ENCODE measurements at regions not wholly inside any gene's neighbourhood (a gene's known extent, or its start where the extent isn't known, plus 50 kb on each side); places are given as distances from the start of the nearest gene placed in this dataset.

DNA sequence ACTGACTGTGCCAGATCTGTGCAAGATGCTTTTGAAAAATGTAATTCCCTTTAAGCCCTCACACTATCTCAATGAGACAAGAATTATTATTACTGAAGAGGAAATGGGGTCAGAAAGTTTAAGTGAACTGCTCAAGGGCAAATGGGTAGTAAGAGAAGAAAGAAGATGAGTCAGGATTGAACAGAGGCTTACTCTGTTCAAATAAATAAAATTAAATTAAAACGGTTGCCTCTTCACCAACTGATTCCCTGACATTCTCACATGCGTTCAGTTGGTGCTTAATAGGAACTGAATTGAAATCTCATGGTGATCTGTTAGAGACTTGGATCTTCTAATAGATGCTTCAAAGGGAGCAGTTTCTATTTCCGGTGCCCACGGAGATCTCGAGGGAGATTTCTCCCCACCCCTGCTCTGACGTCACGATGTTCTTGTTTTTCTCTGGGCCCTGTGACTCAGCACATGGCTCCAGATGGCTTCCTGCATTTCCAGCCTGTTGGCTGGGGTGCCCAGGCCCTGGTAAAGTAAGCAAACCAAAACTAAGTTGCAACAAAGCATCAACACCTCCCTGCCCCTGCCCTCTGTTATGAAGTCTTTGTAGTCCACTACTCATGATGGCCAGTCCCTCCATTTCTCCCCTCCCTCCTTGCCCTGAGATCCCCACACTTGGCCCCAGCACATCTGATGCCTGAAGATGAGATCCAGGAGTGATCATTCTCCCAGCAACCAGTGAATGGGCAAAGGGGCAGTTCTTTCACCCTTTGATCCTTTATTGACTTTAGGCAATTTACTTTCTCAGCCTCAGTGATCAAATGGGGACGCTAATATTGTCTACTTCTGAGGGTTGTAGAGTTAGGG, 106.1 kb upstream of the CPEB4 start:
- no peak for TF ChIP-seq ZFX (IDR thresholded peaks at IDR 0.05; ENCODE audit: borderline replicate concordance)
- TF ChIP-seq, protein P1, sequence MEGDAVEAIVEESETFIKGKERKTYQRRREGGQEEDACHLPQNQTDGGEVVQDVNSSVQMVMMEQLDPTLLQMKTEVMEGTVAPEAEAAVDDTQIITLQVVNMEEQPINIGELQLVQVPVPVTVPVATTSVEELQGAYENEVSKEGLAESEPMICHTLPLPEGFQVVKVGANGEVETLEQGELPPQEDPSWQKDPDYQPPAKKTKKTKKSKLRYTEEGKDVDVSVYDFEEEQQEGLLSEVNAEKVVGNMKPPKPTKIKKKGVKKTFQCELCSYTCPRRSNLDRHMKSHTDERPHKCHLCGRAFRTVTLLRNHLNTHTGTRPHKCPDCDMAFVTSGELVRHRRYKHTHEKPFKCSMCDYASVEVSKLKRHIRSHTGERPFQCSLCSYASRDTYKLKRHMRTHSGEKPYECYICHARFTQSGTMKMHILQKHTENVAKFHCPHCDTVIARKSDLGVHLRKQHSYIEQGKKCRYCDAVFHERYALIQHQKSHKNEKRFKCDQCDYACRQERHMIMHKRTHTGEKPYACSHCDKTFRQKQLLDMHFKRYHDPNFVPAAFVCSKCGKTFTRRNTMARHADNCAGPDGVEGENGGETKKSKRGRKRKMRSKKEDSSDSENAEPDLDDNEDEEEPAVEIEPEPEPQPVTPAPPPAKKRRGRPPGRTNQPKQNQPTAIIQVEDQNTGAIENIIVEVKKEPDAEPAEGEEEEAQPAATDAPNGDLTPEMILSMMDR (IDR thresholded peaks at IDR 0.05): no peak
